Coronary artery (tissue), 2 donors: ENCODE measurements at regions not wholly inside any gene's neighbourhood (a gene's known extent, or its start where the extent isn't known, plus 50 kb on each side); places are given as distances from the start of the nearest gene placed in this dataset.

Source experiments
- DNase-seq: peaks from one replicate; pipeline ENCODE4 v3.0.0-alpha.2; 2017; ENCODE audit warnings: low spot score
- H3K27ac ChIP-seq, 2 donors: fragments of 200-600 bp; sonication (generic); one replicate each; pipeline ENCODE4 v1.5.1; 2016 to 2019
- H3K4me3 ChIP-seq: fragments of 200-600 bp; sonication (generic); 2 replicates; pipeline ENCODE4 v1.5.1; 2016; ENCODE audit warnings: mild to moderate bottlenecking, moderate library complexity
- TF ChIP-seq, protein P1 (sequence below): fragments of 200-600 bp; sonication (generic); IDR thresholded peaks from one replicate; pipeline ENCODE4 v1.5.1; 2019; ENCODE audit warnings: antibody characterized with exemption

DNA sequence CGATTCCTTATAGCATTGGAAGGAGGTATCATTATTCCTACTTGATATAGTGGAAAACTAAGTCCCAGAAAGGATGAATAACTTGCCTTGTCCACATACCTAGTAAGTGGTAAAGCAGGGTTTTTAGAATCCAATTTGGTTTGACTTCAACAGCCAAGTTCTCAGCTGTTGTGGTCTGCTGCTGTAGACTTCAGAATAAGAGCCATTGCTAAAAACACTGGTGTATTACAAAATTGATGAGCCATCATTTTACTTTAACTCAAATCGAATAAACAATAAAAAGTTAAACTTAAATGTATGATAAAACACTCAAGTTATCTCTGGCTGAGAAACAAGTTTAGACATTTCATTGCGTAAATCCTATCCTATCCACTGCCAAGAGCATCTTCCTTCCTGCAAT, 610.8 kb downstream of the TLE1 start:
- no peak overlapping the region for H3K4me3 ChIP-seq
- TF ChIP-seq, protein P1, sequence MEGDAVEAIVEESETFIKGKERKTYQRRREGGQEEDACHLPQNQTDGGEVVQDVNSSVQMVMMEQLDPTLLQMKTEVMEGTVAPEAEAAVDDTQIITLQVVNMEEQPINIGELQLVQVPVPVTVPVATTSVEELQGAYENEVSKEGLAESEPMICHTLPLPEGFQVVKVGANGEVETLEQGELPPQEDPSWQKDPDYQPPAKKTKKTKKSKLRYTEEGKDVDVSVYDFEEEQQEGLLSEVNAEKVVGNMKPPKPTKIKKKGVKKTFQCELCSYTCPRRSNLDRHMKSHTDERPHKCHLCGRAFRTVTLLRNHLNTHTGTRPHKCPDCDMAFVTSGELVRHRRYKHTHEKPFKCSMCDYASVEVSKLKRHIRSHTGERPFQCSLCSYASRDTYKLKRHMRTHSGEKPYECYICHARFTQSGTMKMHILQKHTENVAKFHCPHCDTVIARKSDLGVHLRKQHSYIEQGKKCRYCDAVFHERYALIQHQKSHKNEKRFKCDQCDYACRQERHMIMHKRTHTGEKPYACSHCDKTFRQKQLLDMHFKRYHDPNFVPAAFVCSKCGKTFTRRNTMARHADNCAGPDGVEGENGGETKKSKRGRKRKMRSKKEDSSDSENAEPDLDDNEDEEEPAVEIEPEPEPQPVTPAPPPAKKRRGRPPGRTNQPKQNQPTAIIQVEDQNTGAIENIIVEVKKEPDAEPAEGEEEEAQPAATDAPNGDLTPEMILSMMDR: no peak
- DNase-seq: no peak
- H3K27ac ChIP-seq: no peak overlapping the region

- TF ChIP-seq, protein P1: no peak
- no peak for DNase-seq
- Histone ChIP-seq H3K4me3 (no peak overlapping the region), H3K27ac (no peak overlapping the region)
Measured at GRCh38 chr9:81077572-81077971, 611.8 kb downstream of the TLE1 start.

DNA sequence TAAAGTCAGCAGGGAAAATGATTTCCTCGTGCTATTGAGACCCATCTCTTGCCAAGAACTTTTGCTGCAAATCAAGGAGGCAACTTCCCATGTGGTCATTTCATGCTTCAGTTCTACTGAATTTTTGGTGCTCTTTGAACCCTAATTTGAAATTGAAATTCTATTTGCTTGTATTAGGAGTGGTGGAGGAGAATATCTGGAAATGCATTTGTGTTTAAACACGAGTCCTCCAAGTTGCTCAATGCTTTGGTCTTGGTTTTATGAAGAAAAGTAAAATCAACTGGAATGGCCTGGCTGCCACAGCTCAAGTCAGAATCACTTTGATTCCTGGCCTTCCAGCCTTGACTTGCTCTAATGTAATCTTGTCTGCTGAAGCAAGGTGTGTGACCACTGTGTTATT, 613.2 kb downstream of the TLE1 start:
- Histone ChIP-seq H3K27ac (no peak overlapping the region), H3K4me3 (no peak overlapping the region)
- DNase-seq: no peak
- TF ChIP-seq, protein P1: no peak

- Histone ChIP-seq H3K4me3 (no peak overlapping the region), H3K27ac (no peak overlapping the region)
- TF ChIP-seq, protein P1: no peak
- DNase-seq: no peak
Measured at GRCh38 chr9:81074221-81074620, 615.1 kb downstream of the TLE1 start.

DNA sequence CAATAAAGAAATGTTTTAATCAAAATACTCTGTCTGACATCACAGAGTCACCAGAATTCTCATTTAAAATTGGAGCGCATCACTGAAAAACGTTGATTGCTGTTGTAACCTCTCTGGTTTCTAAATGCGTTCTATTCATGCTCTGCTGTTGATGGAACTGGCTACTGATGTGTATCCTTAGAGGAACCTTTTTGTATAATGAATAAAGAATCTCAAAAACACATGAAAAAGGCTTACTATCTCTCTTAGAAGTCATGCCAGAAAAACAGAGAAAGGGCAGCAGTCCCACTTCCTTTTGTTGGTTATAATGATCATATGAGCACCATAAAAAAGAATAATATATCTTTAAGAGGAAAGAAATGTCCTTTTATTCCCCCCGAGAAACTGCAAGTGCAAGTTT, 615.5 kb downstream of the TLE1 start:
- H3K4me3 ChIP-seq: no peak overlapping the region
- TF ChIP-seq, protein P1: no peak
- H3K27ac ChIP-seq: no peak overlapping the region
- DNase-seq: no peak

DNA sequence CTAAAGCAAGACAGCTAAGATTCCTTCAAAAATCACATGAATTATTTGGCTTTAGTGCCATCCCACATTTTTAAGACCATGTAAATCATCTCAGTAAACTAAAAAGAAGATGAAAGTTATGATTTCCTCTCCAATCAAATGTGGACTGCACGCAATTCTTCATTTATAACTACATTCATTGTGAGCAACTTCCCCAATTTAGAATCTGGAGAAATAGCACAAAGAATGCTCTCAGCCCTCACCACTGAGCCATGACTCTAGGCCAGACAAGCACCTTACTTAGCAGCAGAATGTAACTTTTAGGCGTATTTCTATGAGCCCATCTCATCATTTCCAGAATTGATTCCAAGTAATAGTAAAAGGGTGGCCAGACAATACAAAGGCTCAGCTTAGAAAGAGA, 616.6 kb downstream of the TLE1 start:
- no peak overlapping the region for H3K27ac ChIP-seq
- no peak for DNase-seq
- H3K4me3 ChIP-seq: no peak overlapping the region
- TF ChIP-seq, protein P1: no peak

DNA sequence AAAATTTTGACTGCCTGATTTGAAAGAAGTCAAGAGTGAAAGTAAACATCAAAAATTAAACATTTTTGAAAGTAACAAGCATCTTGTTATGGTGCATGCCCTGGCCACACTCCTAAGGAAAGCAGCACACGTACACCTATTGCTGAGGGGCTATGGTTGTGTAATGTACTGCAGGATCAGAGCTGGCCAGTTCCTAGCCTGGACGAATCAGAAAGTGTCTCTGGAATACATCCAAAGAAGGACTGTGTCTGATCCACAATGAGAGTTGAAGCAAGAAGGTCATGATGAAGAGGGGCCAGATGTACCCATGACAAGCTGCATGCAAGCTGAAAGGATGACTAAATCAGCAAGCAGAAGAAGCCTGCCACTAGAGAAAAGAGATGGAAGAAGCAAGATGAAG, 618.2 kb downstream of the TLE1 start:
- TF ChIP-seq, protein P1: no peak

More for the DNA sequence above, 618.2 kb downstream of the TLE1 start:
- Histone ChIP-seq H3K27ac (no peak overlapping the region), H3K4me3 (no peak overlapping the region)
- no peak for DNase-seq
